Activated CD4-positive, alpha-beta memory T cell treated with anti-CD3 and anti-CD28 coated beads, Interleukin-2, amount 10 ng/mL, durations not matched to agents 7 days and 5 days (primary cell): ENCODE measurements at regions not wholly inside any gene's neighbourhood (a gene's known extent, or its start where the extent isn't known, plus 50 kb on each side); places are given as distances from the start of the nearest gene placed in this dataset.

Experiments used
- CTCF ChIA-PET: fragments of 350-600 bp; sonication (Branson Sonifier 250); formaldehyde crosslinking; loops from one replicate; lab custom pipeline; 2021; ENCODE audit warnings: antibody characterized with exemption, inconsistent platforms; lab: Charles Lee
- POLR2A ChIA-PET: fragments of 350-600 bp; sonication (Branson Sonifier 250); formaldehyde crosslinking; loops from one replicate; lab custom pipeline; 2021; ENCODE audit warnings: antibody characterized with exemption; lab: Charles Lee
- DNase-seq: peaks from one replicate; pipeline ENCODE4 v3.0.0-alpha.2; 2020
- H3K27ac Mint-ChIP-seq: one replicate; pipeline ENCODE4 v1.8.0; 2021; ENCODE audit warnings: mild to moderate bottlenecking, mixed read lengths
- H3K27me3 Mint-ChIP-seq: one replicate; pipeline ENCODE4 v1.8.0; 2021; ENCODE audit warnings: mixed read lengths
- H3K36me3 Mint-ChIP-seq: one replicate; pipeline ENCODE4 v1.8.0; 2021; ENCODE audit warnings: low read depth, mixed read lengths
- H3K4me1 Mint-ChIP-seq: one replicate; pipeline ENCODE4 v1.8.0; 2021; ENCODE audit warnings: mixed read lengths
- H3K4me3 Mint-ChIP-seq: one replicate; pipeline ENCODE4 v1.8.0; 2021; ENCODE audit warnings: mild to moderate bottlenecking, mixed read lengths
- H3K9me3 Mint-ChIP-seq: one replicate; pipeline ENCODE4 v1.8.0; 2021; ENCODE audit warnings: mixed read lengths

DNA sequence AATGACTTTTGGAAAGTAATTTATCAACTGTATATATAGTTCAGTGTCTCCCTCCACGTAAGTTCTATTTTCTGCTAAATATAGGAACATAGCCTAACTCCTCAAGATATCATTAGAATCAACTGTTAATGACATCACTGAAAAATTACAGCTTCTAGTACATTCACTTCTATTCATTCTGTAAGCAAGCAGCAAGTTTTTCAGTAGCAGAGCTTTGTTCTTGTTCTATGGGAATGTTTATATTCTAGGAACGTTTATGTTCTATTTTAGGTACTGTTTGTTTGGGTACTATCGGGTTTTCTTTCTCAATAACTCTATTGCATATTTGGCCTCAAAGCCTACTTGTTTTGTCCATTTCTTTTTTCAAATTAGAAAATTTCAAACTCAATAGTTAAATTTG is 525.6 kb downstream of the EPHA7 start:
- H3K9me3 Mint-ChIP-seq = peaks cover 3% of the 10 kb centered on the region
- CTCF ChIA-PET = no interaction called here
- H3K27ac Mint-ChIP-seq = no peak overlapping the region
- no peaks in the 10 kb centered on the region for H3K27me3 Mint-ChIP-seq
- no peak overlapping the region for H3K4me3 Mint-ChIP-seq
- H3K36me3 Mint-ChIP-seq = no peaks in the 10 kb centered on the region
- POLR2A ChIA-PET = no interaction called here
- no peak for DNase-seq
- H3K4me1 Mint-ChIP-seq = no peaks in the 10 kb centered on the region

DNA sequence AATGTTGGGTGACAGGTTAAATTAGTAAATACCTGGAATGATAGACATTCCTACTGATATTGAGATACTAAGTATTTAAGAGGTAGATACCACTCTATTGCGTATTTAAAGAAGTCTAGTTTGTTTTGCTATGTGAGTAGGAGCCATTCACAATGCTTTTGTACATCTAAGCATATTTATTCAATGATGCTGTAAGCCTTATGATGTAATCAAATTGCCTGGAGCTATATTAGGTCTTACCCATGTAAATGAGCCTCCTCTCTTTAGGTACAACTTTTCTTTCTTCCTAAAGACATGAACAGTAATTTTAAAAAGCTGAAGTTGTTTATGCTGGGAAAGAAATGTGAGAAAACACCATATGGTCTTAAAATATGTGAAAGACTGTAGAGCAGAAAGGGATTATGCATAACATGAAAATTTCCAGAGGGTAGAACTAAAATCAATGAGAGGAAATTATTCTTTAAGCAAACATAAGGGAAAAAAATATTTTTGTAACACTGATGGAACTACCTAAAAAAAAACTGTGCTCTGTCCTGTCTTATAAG is 526.7 kb downstream of the EPHA7 start:
- Mint-ChIP-seq H3K27me3 (no peaks in the 10 kb centered on the region), H3K4me1 (no peaks in the 10 kb centered on the region), H3K4me3 (no peak overlapping the region), H3K27ac (no peak overlapping the region), H3K9me3 (peaks cover 3% of the 10 kb centered on the region), H3K36me3 (no peaks in the 10 kb centered on the region)
- DNase-seq = no peak
- ChIA-PET POLR2A (no interaction called here), CTCF (no interaction called here)

DNA sequence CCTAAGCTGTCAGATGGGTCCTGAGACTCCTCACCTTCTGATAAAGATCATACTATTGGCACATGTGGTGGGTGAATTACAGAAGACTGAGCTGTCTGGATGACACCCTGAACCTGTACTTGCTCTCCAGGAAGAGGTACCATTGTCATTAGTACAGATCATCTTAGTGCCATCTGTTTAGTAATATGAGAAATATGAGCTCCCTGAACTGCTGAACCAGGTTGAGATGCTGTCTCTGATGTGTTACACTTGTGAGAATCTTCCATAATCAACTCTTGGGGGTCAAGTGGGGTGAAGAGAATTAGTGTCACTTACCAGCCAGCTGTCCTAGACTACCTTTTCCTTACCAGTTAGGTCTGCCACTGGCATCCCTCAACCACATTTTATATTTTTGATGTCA is 531.0 kb downstream of the EPHA7 start:
- ChIA-PET POLR2A (no interaction called here), CTCF (no interaction called here)
- Mint-ChIP-seq H3K4me3 (no peak overlapping the region), H3K36me3 (no peaks in the 10 kb centered on the region), H3K4me1 (no peaks in the 10 kb centered on the region), H3K9me3 (peaks cover 5% of the 10 kb centered on the region), H3K27me3 (no peaks in the 10 kb centered on the region), H3K27ac (no peak overlapping the region)
- no peak for DNase-seq

DNA sequence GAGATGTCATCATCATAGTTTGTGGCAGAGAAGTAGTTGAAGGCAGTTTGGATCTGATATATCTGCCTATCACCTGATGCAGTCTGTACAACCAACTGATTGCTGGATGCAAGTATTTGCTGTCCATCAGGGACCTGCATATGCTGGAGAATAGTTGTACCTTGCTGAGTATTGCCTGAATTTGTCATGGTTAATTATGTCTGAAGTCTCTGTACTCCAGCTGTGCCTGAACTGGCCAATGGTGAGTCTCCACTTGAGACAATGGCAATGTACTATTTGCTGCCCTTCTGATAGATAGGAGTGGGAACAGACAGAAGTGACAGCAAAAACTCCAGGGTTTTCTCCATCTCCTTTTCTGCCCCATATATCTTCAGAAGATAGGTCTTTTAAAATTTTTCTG is 531.5 kb downstream of the EPHA7 start:
- ChIA-PET POLR2A (no interaction called here), CTCF (no interaction called here)
- Mint-ChIP-seq H3K4me1 (no peaks in the 10 kb centered on the region), H3K36me3 (no peaks in the 10 kb centered on the region), H3K27ac (no peak overlapping the region), H3K9me3 (peaks cover 8% of the 10 kb centered on the region), H3K4me3 (no peak overlapping the region), H3K27me3 (no peaks in the 10 kb centered on the region)
- DNase-seq = no peak

DNA sequence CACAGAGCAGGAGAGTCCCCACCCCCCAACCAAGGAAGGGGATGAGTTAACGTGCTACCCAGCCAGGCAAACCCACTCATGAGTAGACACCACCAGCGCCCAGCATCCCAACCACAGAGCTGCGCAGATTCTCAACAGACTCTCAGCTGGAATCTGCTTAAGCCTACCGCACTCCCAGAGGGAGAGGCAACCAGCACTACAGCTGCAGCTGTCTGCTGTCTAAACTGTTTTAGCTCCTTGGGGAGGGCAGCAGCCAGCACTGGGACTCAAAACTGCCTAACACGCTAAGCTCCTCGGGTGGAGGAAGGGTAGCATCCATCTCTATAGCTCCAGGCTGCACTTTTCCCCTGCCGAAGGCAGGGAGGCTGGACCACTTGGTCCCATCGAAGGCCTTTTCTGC is 539.8 kb downstream of the EPHA7 start:
- peaks cover 15% of the 10 kb centered on the region for H3K9me3 Mint-ChIP-seq
- ChIA-PET POLR2A (no interaction called here), CTCF (no interaction called here)
- no peak overlapping the region for H3K27ac Mint-ChIP-seq
- no peaks in the 10 kb centered on the region for H3K4me1 Mint-ChIP-seq
- no peaks in the 10 kb centered on the region for H3K27me3 Mint-ChIP-seq
- no peak for DNase-seq
- H3K36me3 Mint-ChIP-seq = no peaks in the 10 kb centered on the region
- no peak overlapping the region for H3K4me3 Mint-ChIP-seq

DNA sequence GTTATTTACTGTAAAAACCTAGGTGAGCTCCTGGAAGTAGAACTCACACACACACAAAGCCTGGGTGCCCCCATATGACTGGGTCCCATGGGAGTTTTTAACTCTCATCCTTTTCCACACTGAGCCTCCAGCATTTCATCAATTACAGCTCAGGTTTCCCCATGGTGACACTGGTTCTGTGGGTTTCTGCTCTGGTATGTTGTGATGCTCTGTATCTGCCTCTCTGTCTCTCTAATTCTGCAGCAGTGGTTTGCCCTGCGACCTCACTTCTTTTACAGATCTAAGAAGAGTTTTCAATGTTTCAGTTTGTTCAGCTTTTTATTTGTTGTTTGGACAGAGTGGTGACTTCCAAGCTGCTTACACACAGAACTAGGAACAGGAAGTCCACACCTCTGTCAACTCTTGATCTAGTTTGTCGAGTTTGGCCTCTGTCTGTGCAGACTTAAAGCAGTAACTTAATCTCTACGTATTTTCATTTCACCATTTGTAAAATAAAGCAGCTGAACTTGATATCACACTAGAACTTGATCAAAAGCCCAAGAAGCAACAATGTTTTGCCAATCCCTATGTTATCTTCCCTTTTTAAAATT is 554.3 kb downstream of the EPHA7 start:
- H3K36me3 Mint-ChIP-seq = no peaks in the 10 kb centered on the region
- peaks cover 7% of the 10 kb centered on the region for H3K9me3 Mint-ChIP-seq
- POLR2A ChIA-PET = no interaction called here
- H3K27me3 Mint-ChIP-seq = no peaks in the 10 kb centered on the region
- H3K4me1 Mint-ChIP-seq = no peaks in the 10 kb centered on the region
- H3K4me3 Mint-ChIP-seq = no peak overlapping the region
- CTCF ChIA-PET = no interaction called here
- DNase-seq = no peak
- no peak overlapping the region for H3K27ac Mint-ChIP-seq

DNA sequence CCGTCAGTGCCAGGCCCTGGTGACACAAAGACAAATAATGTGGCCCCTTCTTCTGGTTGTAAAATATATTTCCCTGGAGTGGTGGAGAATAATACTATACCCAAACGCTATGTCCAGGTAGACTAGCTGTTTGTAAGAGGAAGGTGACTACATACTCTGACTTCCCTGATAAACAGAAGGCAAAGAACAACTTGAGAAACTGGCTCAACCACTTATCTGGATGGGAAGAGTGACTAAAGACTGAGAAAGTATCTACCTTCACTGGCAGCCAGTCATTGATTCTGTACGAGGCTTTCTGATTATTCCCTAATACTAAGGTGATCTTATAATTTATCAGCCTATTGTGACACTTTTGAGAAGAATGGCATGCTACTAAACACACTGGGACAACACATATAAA is 569.7 kb downstream of the EPHA7 start:
- Mint-ChIP-seq H3K4me1 (no peaks in the 10 kb centered on the region), H3K27me3 (no peaks in the 10 kb centered on the region), H3K9me3 (peaks cover 3% of the 10 kb centered on the region), H3K36me3 (no peaks in the 10 kb centered on the region), H3K4me3 (no peak overlapping the region), H3K27ac (no peak overlapping the region)
- ChIA-PET CTCF (no interaction called here), POLR2A (no interaction called here)
- no peak for DNase-seq

DNA sequence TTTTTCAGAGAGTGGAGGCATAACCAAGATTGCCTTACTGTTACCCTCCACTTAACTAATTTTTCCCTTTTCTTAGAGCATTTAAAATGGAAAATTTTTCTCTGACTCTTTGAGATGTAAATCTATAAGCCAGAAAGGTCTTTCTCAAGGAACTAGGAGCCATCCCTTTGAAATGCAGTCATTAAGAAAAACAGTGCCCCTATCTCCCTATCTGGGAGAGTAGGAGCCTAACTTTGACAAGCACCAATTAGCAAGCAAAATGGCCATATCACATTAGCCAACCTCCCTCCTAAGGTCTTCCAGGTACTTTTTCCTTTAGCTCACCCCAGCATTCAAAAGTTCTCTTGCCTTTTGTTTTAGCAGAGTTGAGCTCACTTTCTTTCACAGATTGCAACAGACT is 570.5 kb downstream of the EPHA7 start:
- H3K4me3 Mint-ChIP-seq = no peak overlapping the region
- H3K36me3 Mint-ChIP-seq = no peaks in the 10 kb centered on the region

DNA sequence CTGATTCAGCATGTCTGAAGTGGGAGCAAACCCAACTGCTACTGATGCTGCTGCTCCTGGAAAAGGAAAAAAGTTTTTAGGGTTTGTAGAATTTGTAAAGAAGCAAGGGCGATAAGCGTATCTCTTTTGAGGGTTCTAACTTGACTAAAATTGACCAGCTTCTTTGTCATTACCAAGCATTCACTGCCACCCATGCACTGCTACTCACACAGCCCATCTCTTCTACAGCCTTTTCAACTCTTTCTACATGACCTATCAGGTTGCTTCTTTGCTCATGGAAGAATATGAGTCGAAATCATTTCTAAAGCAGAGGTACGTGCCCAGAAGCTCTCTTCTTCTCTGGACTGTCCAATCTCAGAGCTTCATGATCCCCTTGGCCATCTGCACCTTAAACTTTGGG is 570.9 kb downstream of the EPHA7 start:
- H3K27me3 Mint-ChIP-seq = no peaks in the 10 kb centered on the region
- CTCF ChIA-PET = no interaction called here
- no peaks in the 10 kb centered on the region for H3K36me3 Mint-ChIP-seq
- no peak for DNase-seq
- POLR2A ChIA-PET = no interaction called here
- H3K4me3 Mint-ChIP-seq = no peak overlapping the region
- H3K27ac Mint-ChIP-seq = no peak overlapping the region
- H3K9me3 Mint-ChIP-seq = peaks cover 3% of the 10 kb centered on the region
- no peaks in the 10 kb centered on the region for H3K4me1 Mint-ChIP-seq

More for the DNA sequence above, 570.5 kb downstream of the EPHA7 start:
- CTCF ChIA-PET = no interaction called here
- Mint-ChIP-seq H3K4me1 (no peaks in the 10 kb centered on the region), H3K27me3 (no peaks in the 10 kb centered on the region), H3K27ac (no peak overlapping the region), H3K9me3 (peaks cover 3% of the 10 kb centered on the region)
- no peak for DNase-seq
- POLR2A ChIA-PET = no interaction called here

DNA sequence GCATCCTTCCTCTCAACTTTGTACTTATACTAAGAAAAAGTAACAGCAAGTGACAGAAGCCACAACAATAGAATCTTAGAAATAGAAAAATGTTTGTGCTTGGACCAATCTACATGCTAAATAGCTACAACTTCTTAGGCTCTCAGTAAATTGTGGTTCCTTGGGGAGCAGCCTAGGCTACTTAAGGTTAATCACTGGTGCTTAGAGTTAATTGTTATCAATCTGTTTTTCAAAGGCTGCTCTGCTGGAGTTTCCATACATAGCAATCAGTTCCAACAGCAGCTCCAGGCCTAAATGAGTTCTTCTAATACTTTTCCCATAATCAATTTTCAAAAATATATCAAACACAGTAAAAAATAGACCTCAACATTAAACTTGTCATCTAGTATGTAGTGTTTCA is 571.4 kb downstream of the EPHA7 start:
- DNase-seq = no peak
- no peak overlapping the region for H3K27ac Mint-ChIP-seq
- ChIA-PET CTCF (no interaction called here), POLR2A (no interaction called here)
- peaks cover 3% of the 10 kb centered on the region for H3K9me3 Mint-ChIP-seq
- H3K4me1 Mint-ChIP-seq = no peaks in the 10 kb centered on the region
- no peaks in the 10 kb centered on the region for H3K36me3 Mint-ChIP-seq
- no peak overlapping the region for H3K4me3 Mint-ChIP-seq
- H3K27me3 Mint-ChIP-seq = no peaks in the 10 kb centered on the region

DNA sequence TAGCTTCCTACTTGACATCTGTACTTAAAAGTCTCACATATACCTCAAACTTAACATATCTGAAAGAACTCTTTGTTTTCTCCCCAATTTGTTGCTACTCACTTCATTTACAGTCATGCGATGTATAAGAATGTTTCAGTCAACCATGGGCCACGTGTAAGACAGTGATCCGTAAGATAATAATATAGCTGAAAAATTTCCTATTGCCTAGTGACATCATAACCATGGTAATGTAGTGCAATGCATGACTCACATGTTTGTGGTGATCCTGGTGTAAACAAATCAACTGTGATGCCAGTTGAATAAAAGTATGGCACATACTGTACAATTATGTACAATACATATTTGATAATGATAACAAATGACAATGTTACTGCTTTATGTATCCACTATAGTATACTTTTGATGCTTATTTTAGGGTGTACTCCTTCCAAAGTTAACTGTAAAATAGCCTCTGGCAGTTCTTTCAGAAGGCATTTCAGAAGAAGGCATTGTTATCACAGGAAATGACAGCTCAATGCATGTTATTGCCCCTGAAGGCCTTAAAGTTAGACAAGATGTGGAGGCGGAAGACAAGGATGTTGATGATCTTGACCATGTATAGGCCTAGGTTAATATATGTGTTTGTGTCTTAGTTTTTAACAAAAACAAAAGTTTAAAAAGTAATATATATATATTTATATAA is 579.0 kb downstream of the EPHA7 start:
- POLR2A ChIA-PET = no interaction called here
- no peaks in the 10 kb centered on the region for H3K4me1 Mint-ChIP-seq
- no peaks in the 10 kb centered on the region for H3K27me3 Mint-ChIP-seq
- H3K4me3 Mint-ChIP-seq = no peak overlapping the region
- H3K27ac Mint-ChIP-seq = no peak overlapping the region
- peaks cover 2% of the 10 kb centered on the region for H3K9me3 Mint-ChIP-seq
- H3K36me3 Mint-ChIP-seq = no peaks in the 10 kb centered on the region
- DNase-seq = no peak
- CTCF ChIA-PET = no interaction called here

DNA sequence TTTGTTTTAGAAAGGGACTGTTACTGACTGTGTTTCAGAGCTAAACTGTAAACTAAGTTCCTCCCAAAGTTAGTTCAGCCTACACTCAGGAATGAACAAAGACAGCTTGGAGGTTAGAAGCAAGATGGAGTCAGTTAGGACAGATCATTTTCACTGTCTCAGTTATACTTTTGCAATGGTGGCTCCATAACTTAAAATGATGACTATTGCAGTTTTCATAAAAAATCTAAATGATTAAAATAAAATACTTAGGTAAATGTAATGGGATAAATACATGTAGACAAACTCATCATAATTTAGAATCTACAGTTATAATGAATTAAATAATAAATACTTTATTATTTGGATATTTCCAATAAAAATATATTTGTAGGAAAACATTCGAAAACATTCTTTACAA is 590.6 kb downstream of the EPHA7 start:
- CTCF ChIA-PET = no interaction called here
- POLR2A ChIA-PET = no interaction called here
- Mint-ChIP-seq H3K36me3 (no peaks in the 10 kb centered on the region), H3K9me3 (peaks cover 2% of the 10 kb centered on the region), H3K27ac (no peak overlapping the region), H3K27me3 (no peaks in the 10 kb centered on the region), H3K4me1 (no peaks in the 10 kb centered on the region), H3K4me3 (no peak overlapping the region)
- no peak for DNase-seq

DNA sequence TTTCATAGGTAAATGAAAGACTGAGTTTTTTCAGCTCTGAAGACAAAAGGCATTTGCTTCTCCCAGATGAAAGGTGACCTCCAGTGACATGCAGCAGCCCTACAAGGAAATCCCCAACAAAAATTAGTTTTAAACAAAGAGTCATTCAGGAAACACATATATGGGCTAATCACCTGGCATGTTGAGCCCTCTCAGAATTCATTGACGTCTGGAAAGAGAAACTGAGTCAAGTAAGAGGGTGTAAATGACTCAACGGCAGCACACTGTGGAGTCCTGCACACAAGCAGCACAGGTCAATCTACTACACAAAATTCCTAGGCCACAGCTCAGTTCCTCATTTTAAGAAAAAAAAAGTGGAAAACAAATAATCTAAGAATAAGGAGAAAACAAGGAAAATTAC is 592.3 kb downstream of the EPHA7 start:
- ChIA-PET POLR2A (no interaction called here), CTCF (no interaction called here)
- Mint-ChIP-seq H3K4me1 (no peaks in the 10 kb centered on the region), H3K27me3 (no peaks in the 10 kb centered on the region), H3K36me3 (no peaks in the 10 kb centered on the region), H3K9me3 (peaks cover 2% of the 10 kb centered on the region), H3K27ac (no peak overlapping the region), H3K4me3 (no peak overlapping the region)
- no peak for DNase-seq

DNA sequence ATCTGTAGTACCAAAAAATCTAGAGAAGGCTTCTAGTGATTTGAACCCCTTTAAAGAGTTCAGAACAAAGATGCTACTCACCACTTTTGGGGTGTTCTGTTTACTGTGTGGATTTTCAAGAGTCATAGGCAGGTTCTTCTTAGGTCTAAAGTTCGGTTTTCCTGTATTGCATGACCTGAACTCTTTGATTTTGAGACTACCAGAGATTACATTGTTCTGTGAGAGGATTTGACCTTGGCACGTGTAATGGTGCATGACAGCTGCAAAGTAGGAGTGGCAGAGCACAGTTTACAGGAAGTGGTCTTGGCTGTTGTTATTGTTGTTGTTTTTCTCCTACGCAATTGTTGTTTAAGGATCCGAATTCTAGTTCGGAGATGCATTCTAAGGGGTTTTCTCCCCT is 592.7 kb downstream of the EPHA7 start:
- H3K36me3 Mint-ChIP-seq = no peaks in the 10 kb centered on the region
- POLR2A ChIA-PET = no interaction called here
- CTCF ChIA-PET = no interaction called here

More for the DNA sequence above, 592.7 kb downstream of the EPHA7 start:
- no peak overlapping the region for H3K27ac Mint-ChIP-seq
- DNase-seq = no peak
- peaks cover 2% of the 10 kb centered on the region for H3K9me3 Mint-ChIP-seq
- no peaks in the 10 kb centered on the region for H3K4me1 Mint-ChIP-seq
- H3K27me3 Mint-ChIP-seq = no peaks in the 10 kb centered on the region
- no peak overlapping the region for H3K4me3 Mint-ChIP-seq
